ENCODE measurements at regions not wholly inside any gene's neighbourhood (a gene's known extent, or its start where the extent isn't known, plus 50 kb on each side); places are given as distances from the start of the nearest gene placed in this dataset.

- DNase-seq (ENCODE audit: low spot score in 2 of 2): no peak
- TF ChIP-seq, protein P1, sequence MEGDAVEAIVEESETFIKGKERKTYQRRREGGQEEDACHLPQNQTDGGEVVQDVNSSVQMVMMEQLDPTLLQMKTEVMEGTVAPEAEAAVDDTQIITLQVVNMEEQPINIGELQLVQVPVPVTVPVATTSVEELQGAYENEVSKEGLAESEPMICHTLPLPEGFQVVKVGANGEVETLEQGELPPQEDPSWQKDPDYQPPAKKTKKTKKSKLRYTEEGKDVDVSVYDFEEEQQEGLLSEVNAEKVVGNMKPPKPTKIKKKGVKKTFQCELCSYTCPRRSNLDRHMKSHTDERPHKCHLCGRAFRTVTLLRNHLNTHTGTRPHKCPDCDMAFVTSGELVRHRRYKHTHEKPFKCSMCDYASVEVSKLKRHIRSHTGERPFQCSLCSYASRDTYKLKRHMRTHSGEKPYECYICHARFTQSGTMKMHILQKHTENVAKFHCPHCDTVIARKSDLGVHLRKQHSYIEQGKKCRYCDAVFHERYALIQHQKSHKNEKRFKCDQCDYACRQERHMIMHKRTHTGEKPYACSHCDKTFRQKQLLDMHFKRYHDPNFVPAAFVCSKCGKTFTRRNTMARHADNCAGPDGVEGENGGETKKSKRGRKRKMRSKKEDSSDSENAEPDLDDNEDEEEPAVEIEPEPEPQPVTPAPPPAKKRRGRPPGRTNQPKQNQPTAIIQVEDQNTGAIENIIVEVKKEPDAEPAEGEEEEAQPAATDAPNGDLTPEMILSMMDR (IDR thresholded peaks at IDR 0.05): no peak
- no peak for TF ChIP-seq POLR2A (IDR thresholded peaks at IDR 0.05)
- H3K4me3 ChIP-seq (ENCODE audit: low read depth, poor library complexity, severe bottlenecking): no peak overlapping the region
- 45 to 58% methylated on average over 6 of the region's 6 CpGs for WGBS, 2 donors
- intact Hi-C loops (cut with DNase I; ENCODE audit: low total_unique reads): no loop called here
Measured at GRCh38 chr10:85542936-85543730, 823.5 kb downstream of the GRID1 start.

GRCh38 chr10:85544956-85545355 lies 821.6 kb downstream of the GRID1 start:
- no peak for DNase-seq (ENCODE audit: low spot score in 2 of 2)
- no peak overlapping the region for H3K4me3 ChIP-seq (ENCODE audit: low read depth, poor library complexity, severe bottlenecking)
- WGBS, 2 donors: 79 to 86% methylated on average over 3 of the region's 3 CpGs
- TF ChIP-seq, protein P1 (IDR thresholded peaks at IDR 0.05): no peak
- TF ChIP-seq POLR2A (IDR thresholded peaks at IDR 0.05): no peak
- intact Hi-C loops (cut with DNase I; ENCODE audit: low total_unique reads): no loop called here

DNA sequence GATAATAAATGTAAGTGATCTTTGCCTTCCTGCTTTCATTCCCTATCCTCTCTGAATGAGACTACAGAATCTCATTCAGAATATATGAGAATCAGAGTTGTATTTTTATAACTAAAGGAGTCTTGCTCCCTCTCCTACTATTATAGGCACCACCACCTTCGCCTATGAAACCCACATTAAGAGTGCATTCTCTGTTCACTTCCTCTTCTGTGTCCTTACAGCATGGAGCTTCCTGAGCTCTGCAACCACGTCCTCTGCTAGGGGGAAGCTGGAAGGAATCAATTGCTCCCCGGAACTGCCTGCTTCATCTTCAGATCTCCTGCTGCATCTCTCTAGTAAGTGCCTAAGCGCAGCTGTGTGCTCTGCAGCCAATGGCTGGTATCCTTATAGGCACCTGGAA lies 820.7 kb downstream of the GRID1 start:
- intact Hi-C loops (cut with DNase I; ENCODE audit: low total_unique reads): no loop called here
- TF ChIP-seq, protein P1 (IDR thresholded peaks at IDR 0.05): no peak
- TF ChIP-seq POLR2A (IDR thresholded peaks at IDR 0.05): no peak
- no peak overlapping the region for H3K4me3 ChIP-seq (ENCODE audit: low read depth, poor library complexity, severe bottlenecking)
- 57 to 69% methylated on average over 4 of the region's 4 CpGs for WGBS, 2 donors
- no peak for DNase-seq (ENCODE audit: low spot score in 2 of 2)

DNA sequence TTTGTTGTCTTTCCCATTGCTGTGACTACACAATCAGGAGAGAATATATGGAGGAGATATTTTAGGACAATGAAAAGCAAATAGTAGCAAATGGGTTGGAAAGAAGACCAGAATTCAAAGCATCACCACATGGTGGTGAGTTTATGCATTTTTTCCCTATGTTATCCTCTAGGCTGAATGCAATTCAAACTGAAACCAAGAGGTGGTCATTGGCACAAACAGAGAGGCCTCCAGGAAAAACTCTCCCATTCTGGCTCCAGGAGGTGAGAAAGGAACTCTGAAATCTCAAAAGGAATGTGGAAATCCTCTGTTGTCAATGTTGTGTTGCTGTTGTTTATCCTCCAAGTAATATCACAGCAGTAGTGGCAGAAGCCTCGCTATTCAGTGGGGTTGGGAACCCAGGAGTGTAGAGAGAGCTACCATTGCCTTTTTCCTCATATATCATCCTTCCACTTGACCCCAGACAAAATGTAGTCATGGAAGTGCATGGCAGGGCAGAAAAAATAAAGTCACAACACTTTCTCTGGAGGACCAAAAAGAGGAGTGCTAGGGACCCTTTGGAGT lies 819.1 kb downstream of the GRID1 start:
- WGBS, 2 donors: 91 to 96% methylated on average over 1 of the region's 1 CpG

GRCh38 chr10:85548034-85548433 lies 818.6 kb downstream of the GRID1 start:
- TF ChIP-seq, protein P1 (IDR thresholded peaks at IDR 0.05): no peak
- TF ChIP-seq POLR2A (IDR thresholded peaks at IDR 0.05): no peak
- WGBS, 2 donors: 14 to 16% methylated on average over 2 of the region's 2 CpGs
- H3K4me3 ChIP-seq (ENCODE audit: low read depth, poor library complexity, severe bottlenecking): no peak overlapping the region
- intact Hi-C loops (cut with DNase I; ENCODE audit: low total_unique reads): no loop called here
- DNase-seq (ENCODE audit: low spot score in 2 of 2): peak in 1 of 2 donors; percentile 29

More for the DNA sequence above, 819.1 kb downstream of the GRID1 start:
- H3K4me3 ChIP-seq (ENCODE audit: low read depth, poor library complexity, severe bottlenecking): no peak overlapping the region
- TF ChIP-seq POLR2A (IDR thresholded peaks at IDR 0.05): no peak
- TF ChIP-seq, protein P1 (IDR thresholded peaks at IDR 0.05): no peak
- no peak for DNase-seq (ENCODE audit: low spot score in 2 of 2)
- intact Hi-C loops (cut with DNase I; ENCODE audit: low total_unique reads): no loop called here

Data from lower leg skin (tissue), 4 donors.